PC-3 (cell line): ENCODE measurements at regions not wholly inside any gene's neighbourhood (a gene's known extent, or its start where the extent isn't known, plus 50 kb on each side); places are given as distances from the start of the nearest gene placed in this dataset.

Experiments
- ATAC-seq: fragments of 200-7000 bp; cut with Tn5 transposase; 2 replicates; pipeline ENCODE4 v1.9.1; 2020; ENCODE audit warnings: mild to moderate bottlenecking, moderate library complexity
- BruUV-seq: library from RNA; stranded (reverse); fragments of 400-500 nt; replicated peaks from 2 replicates; lab custom pipeline; 2021; lab: Mats Ljungman, UMichigan
- CTCF ChIA-PET: fragments of 300-600 bp; sonication (Branson Sonifier 250); formaldehyde crosslinking; loops from one replicate; lab custom pipeline; 2022; ENCODE audit warnings: antibody characterized with exemption; lab: Charles Lee
- POLR2A ChIA-PET: fragments of 300-600 bp; sonication (Branson Sonifier 250); formaldehyde crosslinking; loops from one replicate; lab custom pipeline; 2022; ENCODE audit warnings: antibody characterized with exemption; ENCODE audit not compliant: unreplicated experiment; lab: Charles Lee
- DNase-seq: peaks from one replicate; pipeline ENCODE4 v3.0.0-alpha.2; 2015
- H2AFZ ChIP-seq: fragments of 300-600 bp; sonication (generic); 2 replicates; pipeline ENCODE4 v1.6.0; 2016; ENCODE audit warnings: antibody characterized with exemption, low read length
- H3F3A ChIP-seq: fragments of 300-600 bp; sonication (generic); one replicate; pipeline ENCODE4 v1.6.0; 2017; ENCODE audit warnings: antibody characterized with exemption, low read length, control low read depth, mild to moderate bottlenecking; ENCODE audit not compliant: unreplicated experiment
- H3K27ac ChIP-seq: fragments of 300-600 bp; sonication (generic); 2 replicates; pipeline ENCODE4 v1.5.1; 2016; ENCODE audit warnings: mild to moderate bottlenecking, low read length
- H3K27me3 ChIP-seq: fragments of 300-600 bp; sonication (generic); 2 replicates; pipeline ENCODE4 v1.6.1; 2016; ENCODE audit warnings: low read length, mixed read lengths
- H3K36me3 ChIP-seq: fragments of 300-600 bp; sonication (generic); 2 replicates; pipeline ENCODE4 v1.6.1; 2016; ENCODE audit warnings: low read depth, mixed run types, low read length, mixed read lengths
- H3K4me1 ChIP-seq: fragments of 300-600 bp; sonication (generic); 2 replicates; pipeline ENCODE4 v1.5.1; 2016; ENCODE audit warnings: low read length; ENCODE audit not compliant: insufficient read depth
- H3K4me2 ChIP-seq: fragments of 300-600 bp; sonication (generic); 2 replicates; pipeline ENCODE4 v1.6.0; 2016; ENCODE audit warnings: low read length
- H3K4me3 ChIP-seq: fragments of 300-600 bp; sonication (generic); 2 replicates; pipeline ENCODE4 v1.5.1; 2016; ENCODE audit warnings: mild to moderate bottlenecking, low read length, mixed read lengths
- H3K79me2 ChIP-seq: fragments of 300-600 bp; sonication (generic); 2 replicates; pipeline ENCODE4 v1.6.1; 2017; ENCODE audit warnings: low read length, mixed read lengths
- H3K9ac ChIP-seq: fragments of 300-600 bp; sonication (generic); 2 replicates; pipeline ENCODE4 v1.6.0; 2016; ENCODE audit warnings: mild to moderate bottlenecking, low read length
- H3K9me2 ChIP-seq: fragments of 300-600 bp; sonication (generic); replicated peaks from 2 replicates; pipeline ENCODE4 v1.6.1; 2016; ENCODE audit warnings: mixed run types, low read length, mixed read lengths
- H3K9me3 ChIP-seq: fragments of 300-600 bp; sonication (generic); 2 replicates; pipeline ENCODE4 v1.6.1; 2016; ENCODE audit warnings: low read length, mixed read lengths
- H4K20me1 ChIP-seq: fragments of 300-600 bp; sonication (generic); 2 replicates; pipeline ENCODE4 v1.6.1; 2016; ENCODE audit warnings: low read length, mixed read lengths
- CTCF ChIP-seq: fragments of 300-600 bp; sonication (generic); conservative IDR thresholded peaks from 2 replicates; pipeline ENCODE4 v1.5.1; 2017; ENCODE audit warnings: antibody characterized with exemption, low read depth, mild to moderate bottlenecking, low read length
- EZH2 ChIP-seq: fragments of 300-600 bp; sonication (generic); IDR thresholded peaks from one replicate; pipeline ENCODE4 v1.6.1; 2017; ENCODE audit warnings: antibody characterized with exemption, mild to moderate bottlenecking, low read length; ENCODE audit not compliant: unreplicated experiment
- EZH2phosphoT487 ChIP-seq: fragments of 300-600 bp; sonication (generic); IDR thresholded peaks from 2 replicates; pipeline ENCODE4 v1.6.1; 2018; ENCODE audit warnings: mild to moderate bottlenecking, antibody characterized with exemption, low read length, borderline replicate concordance
- intact Hi-C: fragments of 100-400 bp; cut with micrococcal nuclease; formaldehyde crosslinking; loops from 2 replicates; pipeline ENCODE4 v1.9.0; 2023

DNA sequence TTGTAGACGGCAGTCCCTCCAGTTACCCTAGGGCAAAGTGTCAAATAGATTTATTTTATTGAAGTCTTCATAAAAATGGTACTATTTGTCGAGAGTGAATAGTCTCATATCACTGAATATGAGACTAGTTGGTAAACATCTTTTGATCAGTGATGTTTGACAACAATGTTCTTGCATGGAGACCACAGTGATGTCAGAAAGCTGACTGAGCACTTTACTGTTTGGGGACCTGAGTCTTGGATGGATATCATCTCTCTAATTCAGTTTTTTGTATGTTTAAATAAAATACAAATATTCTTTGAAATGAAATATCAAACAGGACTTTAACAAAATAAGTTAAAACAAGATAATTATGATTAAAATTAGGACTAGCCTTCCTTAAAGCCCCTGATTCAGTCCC is 1315.4 kb upstream of the NRXN1 start:
- no peaks in the 10 kb centered on the region for H3F3A ChIP-seq
- intact Hi-C loops: no loop called here
- no peaks in the 10 kb centered on the region for H3K27me3 ChIP-seq
- H3K9me3 ChIP-seq: no peaks in the 10 kb centered on the region
- DNase-seq (no peak), ATAC-seq (no peak)
- no peak overlapping the region for H3K27ac ChIP-seq
- no peaks in the 10 kb centered on the region for H3K9me2 ChIP-seq
- no peaks in the 10 kb centered on the region for H3K36me3 ChIP-seq
- H2AFZ ChIP-seq: no peak overlapping the region
- H3K4me3 ChIP-seq: no peak overlapping the region
- POLR2A ChIA-PET: no interaction called here
- no peaks in the 10 kb centered on the region for H3K4me1 ChIP-seq
- H3K9ac ChIP-seq: no peak overlapping the region
- no peaks in the 10 kb centered on the region for H3K79me2 ChIP-seq
- BruUV-seq: no TSS peak
- H4K20me1 ChIP-seq: no peaks in the 10 kb centered on the region
- TF ChIP-seq EZH2 (no peak), CTCF (no peak), EZH2phosphoT487 (no peak)
- no peak overlapping the region for H3K4me2 ChIP-seq
- CTCF ChIA-PET: no interaction called here

DNA sequence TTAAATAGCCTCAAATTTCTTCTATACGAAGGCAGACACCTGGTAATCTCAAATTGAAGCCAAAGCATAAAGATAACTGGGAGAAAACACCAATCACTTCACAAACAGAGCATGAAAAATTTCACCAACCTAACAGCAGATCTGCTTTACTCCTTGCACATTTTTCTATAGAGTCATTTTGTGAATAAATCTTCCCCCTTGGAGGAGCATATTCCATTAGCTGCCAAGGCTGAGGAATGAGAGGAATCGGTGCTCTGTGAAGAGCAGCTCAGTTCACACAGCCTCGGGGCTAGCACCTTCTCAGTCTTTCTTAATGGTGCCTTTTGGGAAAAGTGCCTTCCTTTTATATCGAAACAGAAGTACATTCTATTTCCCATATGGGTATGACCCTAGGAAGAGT is 1313.7 kb upstream of the NRXN1 start:
- TF ChIP-seq EZH2phosphoT487 (no peak), EZH2 (no peak), CTCF (no peak)
- Histone ChIP-seq H3K27ac (no peak overlapping the region), H2AFZ (no peak overlapping the region), H3K9ac (no peak overlapping the region), H3K9me2 (no peaks in the 10 kb centered on the region), H3K9me3 (no peaks in the 10 kb centered on the region), H4K20me1 (no peaks in the 10 kb centered on the region), H3K36me3 (no peaks in the 10 kb centered on the region), H3K27me3 (no peaks in the 10 kb centered on the region), H3K4me1 (no peaks in the 10 kb centered on the region), H3K4me2 (no peak overlapping the region), H3K79me2 (no peaks in the 10 kb centered on the region), H3F3A (no peaks in the 10 kb centered on the region), H3K4me3 (no peak overlapping the region)
- no peak for DNase-seq
- no peak for ATAC-seq
- POLR2A ChIA-PET: no interaction called here
- intact Hi-C loops: no loop called here
- CTCF ChIA-PET: no interaction called here
- BruUV-seq: no TSS peak

DNA sequence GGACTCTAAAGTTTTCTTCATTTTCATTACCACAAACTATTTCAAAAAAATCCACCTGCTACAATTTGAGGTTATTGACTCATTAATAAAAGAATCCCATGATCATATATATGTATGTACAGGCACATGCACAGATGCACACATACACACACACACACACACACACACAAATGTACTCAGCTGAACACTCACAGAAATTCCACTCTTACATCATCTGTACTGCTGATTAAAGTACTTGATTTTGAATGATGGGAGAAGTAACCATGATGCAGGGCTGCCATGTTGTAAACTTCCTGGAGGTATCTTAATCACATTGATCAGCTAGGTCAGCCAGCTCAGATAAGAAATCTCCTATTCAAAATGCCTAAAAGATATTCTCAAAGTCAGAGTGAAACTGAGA is 1313.2 kb upstream of the NRXN1 start:
- CTCF ChIA-PET: no interaction called here
- BruUV-seq: no TSS peak

More for the DNA sequence above, 1313.2 kb upstream of the NRXN1 start:
- Histone ChIP-seq H3K9ac (no peak overlapping the region), H2AFZ (no peak overlapping the region), H3K9me3 (no peaks in the 10 kb centered on the region), H3K9me2 (no peaks in the 10 kb centered on the region), H3K4me2 (no peak overlapping the region), H3K4me3 (no peak overlapping the region), H3K4me1 (no peaks in the 10 kb centered on the region), H4K20me1 (no peaks in the 10 kb centered on the region), H3F3A (no peaks in the 10 kb centered on the region), H3K27ac (no peak overlapping the region), H3K27me3 (no peaks in the 10 kb centered on the region), H3K36me3 (no peaks in the 10 kb centered on the region), H3K79me2 (no peaks in the 10 kb centered on the region)
- intact Hi-C loops: no loop called here
- ATAC-seq (no peak), DNase-seq (no peak)
- POLR2A ChIA-PET: no interaction called here
- TF ChIP-seq CTCF (no peak), EZH2 (no peak), EZH2phosphoT487 (no peak)
